Astrocyte of the hippocampus (primary cell): ENCODE measurements at regions not wholly inside any gene's neighbourhood (a gene's known extent, or its start where the extent isn't known, plus 50 kb on each side); places are given as distances from the start of the nearest gene placed in this dataset.

Experiments used
- DNase-seq: peaks from one replicate; pipeline ENCODE4 v3.0.0; 2011; ENCODE audit warnings: low read depth, low spot score

- DNase-seq = no peak
Measured at GRCh38 chr11:109968781-109969180, 124.4 kb upstream of the ZC3H12C start.

GRCh38 chr11:109970516-109971183, 122.5 kb upstream of the ZC3H12C start:
- DNase-seq = no peak

GRCh38 chr11:109971184-109971523, 122.0 kb upstream of the ZC3H12C start:
- peak; percentile 49 for DNase-seq

GRCh38 chr11:109972181-109972715, 120.9 kb upstream of the ZC3H12C start:
- DNase-seq = no peak

GRCh38 chr11:109972939-109973338, 120.3 kb upstream of the ZC3H12C start:
- DNase-seq = no peak

GRCh38 chr11:109973486-109973885, 119.7 kb upstream of the ZC3H12C start:
- DNase-seq = no peak

- no peak for DNase-seq
Measured at GRCh38 chr11:109974523-109974922, 118.7 kb upstream of the ZC3H12C start.

- peak; percentile 10 for DNase-seq
Measured at GRCh38 chr11:109978895-109979294, 114.3 kb upstream of the ZC3H12C start.

GRCh38 chr11:109981031-109981636, 112.1 kb upstream of the ZC3H12C start:
- no peak for DNase-seq

GRCh38 chr11:109983358-109983757, 109.8 kb upstream of the ZC3H12C start:
- no peak for DNase-seq

- DNase-seq = no peak
Measured at GRCh38 chr11:109984634-109985289, 108.4 kb upstream of the ZC3H12C start.

GRCh38 chr11:109986488-109986887, 106.7 kb upstream of the ZC3H12C start:
- DNase-seq = no peak

GRCh38 chr11:109991835-109992234, 101.4 kb upstream of the ZC3H12C start:
- DNase-seq = no peak

- DNase-seq = peak; percentile 93
Measured at GRCh38 chr11:109993786-109994185, 99.4 kb upstream of the ZC3H12C start.

GRCh38 chr11:109994907-109995306, 98.3 kb upstream of the ZC3H12C start:
- peak; percentile 16 for DNase-seq

- no peak for DNase-seq
Measured at GRCh38 chr11:109996060-109996459, 97.1 kb upstream of the ZC3H12C start.

GRCh38 chr11:109998921-109999320, 94.3 kb upstream of the ZC3H12C start:
- DNase-seq = no peak

- DNase-seq = peak; percentile 93
Measured at GRCh38 chr11:110000031-110000502, 93.1 kb upstream of the ZC3H12C start.

- DNase-seq = peak; percentile 36
Measured at GRCh38 chr11:110000850-110001249, 92.3 kb upstream of the ZC3H12C start.

- no peak for DNase-seq
Measured at GRCh38 chr11:110003426-110003825, 89.8 kb upstream of the ZC3H12C start.

- DNase-seq = no peak
Measured at GRCh38 chr11:110011595-110011994, 81.6 kb upstream of the ZC3H12C start.

GRCh38 chr11:110015695-110016094, 77.5 kb upstream of the ZC3H12C start:
- no peak for DNase-seq

GRCh38 chr11:110019675-110020074, 73.5 kb upstream of the ZC3H12C start:
- DNase-seq = no peak
